K562 (cell line): ENCODE measurements at regions not wholly inside any gene's neighbourhood (a gene's known extent, or its start where the extent isn't known, plus 50 kb on each side); places are given as distances from the start of the nearest gene placed in this dataset.

Experiments used
- ATAC-seq: fragments of 200-7000 bp; cut with Tn5 transposase; 3 replicates; pipeline ENCODE4 v1.9.1; 2020; ENCODE audit warnings: moderate library complexity
- BruUV-seq: library from RNA; stranded (reverse); fragments of 400-500 nt; replicated peaks from 2 replicates; lab custom pipeline; 2021; lab: Mats Ljungman, UMichigan
- CTCF ChIA-PET: fragments of 300-600 bp; formaldehyde crosslinking; extraction: SDS; loops from one replicate; lab custom pipeline; 2021; ENCODE audit warnings: low intra/inter-chr PET ratio; lab: Yijun Ruan, JAX
- POLR2A ChIA-PET: fragments of 300-600, 350-650 bp; sonication (Branson Sonifier 250); formaldehyde crosslinking; extraction: SDS; loops from one replicate; lab custom pipeline; 2021; ENCODE audit warnings: antibody characterized with exemption, inconsistent platforms; lab: Yijun Ruan, JAX
- DNase-seq, 4 experiments: peaks; one replicate each; pipeline versions ENCODE4 v3.0.0 to v3.0.0-alpha.2; 2011 to 2018; ENCODE audit warnings: low spot score in 3 of 4, mixed read lengths in 3 of 4; ENCODE audit errors: extremely low read depth in 1 of 4
- FAIRE-seq: peaks from 2 replicates; lab custom pipeline; 2011; peaks lifted over from hg19 to GRCh38; lab: Jason Lieb, UNC
- H2AFZ ChIP-seq: 2 replicates; pipeline ENCODE4 v1.6.0; 2011; ENCODE audit warnings: low read depth, low read length, control low read depth, inconsistent platforms
- H3K27ac ChIP-seq: fragments of 200-600 bp; 3 replicates; pipeline ENCODE4 v1.8.0; 2011; ENCODE audit warnings: low read depth, mild to moderate bottlenecking, control low read depth, inconsistent platforms, low read length, moderate library complexity, mixed read lengths; ENCODE audit errors: extremely low read depth
- H3K27me3 ChIP-seq, 2 experiments: fragments of 300-600 bp in 1 of 2; 2 replicates in 1 of 2; 3 replicates in 1 of 2; pipeline versions ENCODE4 v1.6.0 to v1.8.0; 2011; ENCODE audit warnings: inconsistent platforms in 2 of 2, low read length in 2 of 2, mild to moderate bottlenecking in 1 of 2, mixed read lengths in 1 of 2, moderate library complexity in 1 of 2; ENCODE audit not compliant: control insufficient read depth in 2 of 2, insufficient read depth in 2 of 2
- H3K36me3 ChIP-seq: fragments of 300-600 bp; 3 replicates; pipeline ENCODE4 v1.8.0; 2011; ENCODE audit warnings: mild to moderate bottlenecking, low read length, inconsistent platforms; ENCODE audit not compliant: control insufficient read depth, insufficient read depth
- H3K4me1 ChIP-seq, 2 experiments: fragments of 200-600 bp in 1 of 2; replicated peaks in 1 of 2; 2 replicates in 1 of 2; 3 replicates in 1 of 2; pipeline versions ENCODE4 v1.5.1 to v1.8.0; 2011; ENCODE audit warnings: inconsistent platforms in 2 of 2, low read length in 2 of 2, mild to moderate bottlenecking in 1 of 2, mixed read lengths in 1 of 2, moderate library complexity in 1 of 2; ENCODE audit not compliant: control insufficient read depth in 2 of 2, insufficient read depth in 2 of 2
- H3K4me2 ChIP-seq: 2 replicates; pipeline ENCODE4 v1.6.1; 2011; ENCODE audit warnings: low read length, control low read depth, inconsistent platforms, mixed read lengths; ENCODE audit not compliant: insufficient read depth
- H3K4me3 ChIP-seq: fragments of 200-600 bp; sonication (generic), shearing (Covaris generic); 2 replicates; pipeline ENCODE4 v1.5.1; 2016; ENCODE audit warnings: control low read depth, inconsistent platforms
- H3K79me2 ChIP-seq: fragments of 200-600 bp; 3 replicates; pipeline ENCODE4 v1.8.0; 2011; ENCODE audit warnings: low read length, inconsistent platforms; ENCODE audit not compliant: control insufficient read depth, insufficient read depth
- H3K9ac ChIP-seq, 2 experiments: 2 replicates each; pipeline versions ENCODE4 v1.6.0 to v1.6.1; 2011; ENCODE audit warnings: low read depth in 2 of 2, low read length in 2 of 2, control low read depth in 1 of 2, inconsistent platforms in 1 of 2, mild to moderate bottlenecking in 1 of 2, mixed read lengths in 1 of 2; ENCODE audit not compliant: insufficient read depth in 1 of 2
- H3K9me1 ChIP-seq: one replicate; pipeline ENCODE4 v1.6.0; 2011; ENCODE audit warnings: inconsistent platforms, mild to moderate bottlenecking, low read length, moderate library complexity; ENCODE audit not compliant: control insufficient read depth, insufficient read depth
- H3K9me3 ChIP-seq: replicated peaks from 2 replicates; pipeline ENCODE4 v1.5.1; 2011; ENCODE audit warnings: low read depth, low read length, inconsistent platforms; ENCODE audit not compliant: control insufficient read depth, insufficient read depth
- H4K20me1 ChIP-seq: replicated peaks from 2 replicates; pipeline ENCODE4 v1.6.1; 2011; ENCODE audit warnings: low read length, inconsistent platforms, mixed read lengths; ENCODE audit not compliant: control insufficient read depth, insufficient read depth
- EGR1 ChIP-seq: fragments of 450-650 bp; conservative IDR thresholded peaks from 2 replicates; pipeline ENCODE4 v1.6.1; 2017; ENCODE audit warnings: mild to moderate bottlenecking
- KDM2B ChIP-seq: fragments of 250-450 bp; sonication (Bioruptor Pico); IDR thresholded peaks from 2 replicates; pipeline ENCODE4 v1.8.0; 2021; ENCODE audit warnings: mild to moderate bottlenecking, moderate library complexity
- MTA3 ChIP-seq: fragments of 450-650 bp; formaldehyde crosslinking; IDR thresholded peaks from 2 replicates; pipeline ENCODE4 v1.6.1; 2017; ENCODE audit warnings: mild to moderate bottlenecking, borderline replicate concordance
- SETDB1 ChIP-seq: IDR thresholded peaks from one replicate; pipeline ENCODE4 v1.6.1; 2012; ENCODE audit warnings: low read length, control low read depth, inconsistent platforms
- ZNF263 ChIP-seq: sonication (generic); formaldehyde crosslinking; IDR thresholded peaks from 2 replicates; pipeline ENCODE4 v1.8.0; 2022; ENCODE audit warnings: mild to moderate bottlenecking, missing genetic modification reagents, borderline replicate concordance
- ZNF316 ChIP-seq: fragments of 450-650 bp; IDR thresholded peaks from 2 replicates; pipeline ENCODE4 v1.6.1; 2016
- ZZZ3 ChIP-seq: fragments of 450-650 bp; IDR thresholded peaks from 2 replicates; pipeline ENCODE4 v1.6.1; 2016; ENCODE audit warnings: antibody characterized with exemption, mild to moderate bottlenecking, moderate library complexity
- WGBS: fragments of 100-300 bp; shearing (Covaris generic); methylation state at CpG from one replicate; pipeline ENCODE4 v1.1.6; 2016; ENCODE audit warnings: low coverage, mixed read lengths; ENCODE audit not compliant: insufficient coverage; ENCODE audit errors: missing lambda C conversion rate; 5-methylcytosine and 5-hydroxymethylcytosine counted together
- in situ Hi-C: fragments of 300-500 bp; cut with MboI; formaldehyde crosslinking; loops from 4 replicates; pipeline ENCODE4 v1.15.0; 2018; ENCODE audit warnings: inconsistent platforms, mixed read lengths
- intact Hi-C: fragments of 100-400 bp; cut with micrococcal nuclease; formaldehyde crosslinking; loops from 2 replicates; pipeline ENCODE4 v1.14.2; 2022
- TF ChIP-seq, protein P1 (sequence below): fragments of 450-650 bp; IDR thresholded peaks from 2 replicates; pipeline ENCODE4 v1.6.1; 2017; ENCODE audit warnings: antibody characterized with exemption
- TF ChIP-seq, protein P2 (sequence below): fragments of 250-450 bp; sonication (Bioruptor Pico); IDR thresholded peaks from 2 replicates; pipeline ENCODE4 v1.5.0; 2021; ENCODE audit warnings: mild to moderate bottlenecking, moderate library complexity

GRCh38 chr4:60840020-60840419, 360.1 kb upstream of the ADGRL3 start (continued):
- TF ChIP-seq, protein P1, sequence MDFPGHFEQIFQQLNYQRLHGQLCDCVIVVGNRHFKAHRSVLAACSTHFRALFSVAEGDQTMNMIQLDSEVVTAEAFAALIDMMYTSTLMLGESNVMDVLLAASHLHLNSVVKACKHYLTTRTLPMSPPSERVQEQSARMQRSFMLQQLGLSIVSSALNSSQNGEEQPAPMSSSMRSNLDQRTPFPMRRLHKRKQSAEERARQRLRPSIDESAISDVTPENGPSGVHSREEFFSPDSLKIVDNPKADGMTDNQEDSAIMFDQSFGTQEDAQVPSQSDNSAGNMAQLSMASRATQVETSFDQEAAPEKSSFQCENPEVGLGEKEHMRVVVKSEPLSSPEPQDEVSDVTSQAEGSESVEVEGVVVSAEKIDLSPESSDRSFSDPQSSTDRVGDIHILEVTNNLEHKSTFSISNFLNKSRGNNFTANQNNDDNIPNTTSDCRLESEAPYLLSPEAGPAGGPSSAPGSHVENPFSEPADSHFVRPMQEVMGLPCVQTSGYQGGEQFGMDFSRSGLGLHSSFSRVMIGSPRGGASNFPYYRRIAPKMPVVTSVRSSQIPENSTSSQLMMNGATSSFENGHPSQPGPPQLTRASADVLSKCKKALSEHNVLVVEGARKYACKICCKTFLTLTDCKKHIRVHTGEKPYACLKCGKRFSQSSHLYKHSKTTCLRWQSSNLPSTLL: no peak
- TF ChIP-seq ZZZ3 (no peak), KDM2B (CRISPR knock-in tag) (no peak), EGR1 (no peak), MTA3 (no peak), SETDB1 (no peak)
- TF ChIP-seq, protein P2, sequence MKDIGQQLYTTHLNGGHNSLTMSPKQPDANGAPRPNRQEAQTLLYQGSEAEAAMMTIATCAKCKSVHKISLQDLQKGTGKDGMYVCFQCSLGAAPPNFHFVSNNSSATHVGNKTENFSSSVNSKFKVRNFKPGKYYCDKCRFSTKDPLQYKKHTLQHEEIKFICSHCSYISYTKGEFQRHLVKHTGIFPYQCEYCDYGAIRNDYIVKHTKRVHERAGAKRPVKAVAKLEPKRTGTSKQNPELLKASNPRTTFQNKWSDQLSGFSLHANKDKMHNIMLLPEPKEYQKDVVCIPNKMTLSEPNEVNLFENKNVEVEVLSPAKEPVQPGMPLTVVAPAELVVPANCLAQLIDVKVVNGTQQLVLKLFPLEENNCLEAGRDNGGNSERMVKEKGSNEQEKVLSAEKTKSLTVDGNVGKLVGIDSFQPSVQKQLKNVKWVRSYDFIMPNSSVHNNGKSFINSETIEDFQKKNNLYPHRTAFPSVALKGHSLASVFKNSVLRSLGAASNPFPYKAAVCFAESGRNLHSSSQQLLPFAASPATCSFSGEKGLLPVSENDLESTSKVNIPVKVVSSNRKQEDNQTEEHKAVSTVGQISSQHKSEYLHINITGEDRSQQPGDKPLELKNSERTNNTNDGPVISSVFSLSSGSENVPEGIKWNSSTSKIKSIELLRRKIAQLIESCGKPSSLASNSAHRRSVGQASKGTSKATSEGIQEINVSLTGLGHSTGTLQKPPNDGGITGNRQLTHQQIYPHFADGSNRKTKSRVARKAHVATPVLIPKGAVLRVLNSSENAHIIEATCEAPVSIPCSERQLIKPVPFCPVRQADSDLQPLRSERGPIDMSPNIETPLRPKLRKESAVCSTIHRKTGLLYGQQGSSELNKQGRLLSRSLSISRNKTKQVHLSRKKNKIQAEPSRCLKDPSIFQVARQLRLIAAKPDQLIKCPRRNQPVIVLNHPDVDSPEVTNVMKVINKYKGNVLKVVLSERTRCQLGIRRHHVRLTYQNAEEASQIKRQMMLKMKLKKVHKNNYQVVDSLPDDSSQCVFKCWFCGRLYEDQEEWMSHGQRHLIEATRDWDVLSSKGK: no peak

GRCh38 chr4:60846678-60847077, 353.4 kb upstream of the ADGRL3 start:
- 0% methylated on average over 3 of the region's 4 CpGs for WGBS
- CTCF ChIA-PET: no interaction called here
- in situ Hi-C loops (no loop called here), intact Hi-C loops (no loop called here)
- Histone ChIP-seq H3K27me3 (no peaks in the 10 kb centered on the region), H3K79me2 (no peaks in the 10 kb centered on the region), H2AFZ (no peak overlapping the region), H3K4me3 (no peak overlapping the region), H3K4me1 (no peaks in the 10 kb centered on the region), H3K9me1 (no peaks in the 10 kb centered on the region), H3K9ac (no peak overlapping the region), H4K20me1 (no peaks in the 10 kb centered on the region), H3K9me3 (no peaks in the 10 kb centered on the region), H3K4me2 (no peak overlapping the region), H3K36me3 (no peaks in the 10 kb centered on the region), H3K27ac (no peak overlapping the region)
- no peak for FAIRE-seq
- TF ChIP-seq ZNF263 (CRISPR knock-in tag) (no peak), ZNF316 (peak; percentile 37)
- TF ChIP-seq, all 486 proteins: peak for 1
- DNase-seq: no peak
- no TSS peak for BruUV-seq
- ATAC-seq: no peak
- POLR2A ChIA-PET: no interaction called here
